Activated naive CD4-positive, alpha-beta T cell treated with anti-CD3 and anti-CD28 coated beads, Interleukin-2, amount 50 U/mL, for 24 hours (primary cell): ENCODE measurements at regions not wholly inside any gene's neighbourhood (a gene's known extent, or its start where the extent isn't known, plus 50 kb on each side); places are given as distances from the start of the nearest gene placed in this dataset.
"Not testable (repeated sequence)": the region's sequence is repeated elsewhere in the genome, so short reads cannot be mapped to it uniquely, and the experiment has no call there.

Source experiments
- H3K27ac Mint-ChIP-seq: one replicate; pipeline ENCODE4 v1.8.0; 2021; ENCODE audit warnings: mild to moderate bottlenecking, mixed read lengths
- H3K27me3 Mint-ChIP-seq: one replicate; pipeline ENCODE4 v1.8.0; 2021; ENCODE audit warnings: mixed read lengths
- H3K36me3 Mint-ChIP-seq: one replicate; pipeline ENCODE4 v1.8.0; 2021; ENCODE audit warnings: mixed read lengths
- H3K4me1 Mint-ChIP-seq: one replicate; pipeline ENCODE4 v1.8.0; 2021; ENCODE audit warnings: mixed read lengths
- H3K4me3 Mint-ChIP-seq: one replicate; pipeline ENCODE4 v1.8.0; 2021; ENCODE audit warnings: mild to moderate bottlenecking, mixed read lengths
- H3K9me3 Mint-ChIP-seq: one replicate; pipeline ENCODE4 v1.8.0; 2021; ENCODE audit warnings: mixed read lengths

DNA sequence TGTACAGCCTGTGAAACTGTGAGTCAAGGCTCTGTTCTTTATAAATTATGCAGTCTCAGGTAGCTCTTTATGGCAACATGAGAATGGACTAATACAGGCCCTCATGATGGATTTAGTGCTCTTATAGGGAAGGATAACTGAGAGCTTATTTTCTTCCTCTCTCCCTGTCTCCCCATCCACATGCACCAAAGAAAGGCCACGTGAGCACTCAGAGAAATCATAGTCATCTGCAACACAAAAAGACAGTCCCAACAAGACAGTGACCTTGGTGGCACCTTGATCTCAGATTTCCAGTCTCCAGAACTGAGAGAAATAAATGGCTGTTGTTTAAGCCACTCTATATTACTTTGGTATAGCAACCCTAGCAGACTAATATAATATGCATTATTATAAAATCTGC is 2133.6 kb upstream of the ACO1 start:
- H3K4me3 Mint-ChIP-seq: no peak overlapping the region
- no peaks in the 10 kb centered on the region for H3K27me3 Mint-ChIP-seq
- H3K4me1 Mint-ChIP-seq: no peaks in the 10 kb centered on the region
- no peak overlapping the region for H3K27ac Mint-ChIP-seq
- no peaks in the 10 kb centered on the region for H3K9me3 Mint-ChIP-seq
- no peaks in the 10 kb centered on the region for H3K36me3 Mint-ChIP-seq

DNA sequence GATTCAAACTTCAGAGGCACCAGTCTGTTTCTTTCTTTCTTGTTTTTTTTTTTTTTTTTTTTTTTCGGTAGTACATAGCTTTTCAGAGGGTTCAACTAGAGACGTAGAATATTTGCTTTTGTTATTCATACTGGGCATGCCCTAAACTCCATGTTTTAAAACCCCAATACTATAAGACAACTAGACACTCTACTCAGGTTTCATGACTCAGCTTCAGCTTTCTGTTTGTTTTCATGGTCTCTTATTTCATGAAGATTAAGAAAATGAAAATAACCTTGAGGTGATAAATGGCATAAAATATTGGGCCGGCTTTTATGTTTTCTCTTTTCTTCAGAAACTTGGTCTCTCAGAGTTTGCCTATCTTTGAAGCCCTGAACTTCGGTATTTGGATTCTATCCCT is 2126.3 kb upstream of the ACO1 start:
- H3K27ac Mint-ChIP-seq: no peak overlapping the region

DNA sequence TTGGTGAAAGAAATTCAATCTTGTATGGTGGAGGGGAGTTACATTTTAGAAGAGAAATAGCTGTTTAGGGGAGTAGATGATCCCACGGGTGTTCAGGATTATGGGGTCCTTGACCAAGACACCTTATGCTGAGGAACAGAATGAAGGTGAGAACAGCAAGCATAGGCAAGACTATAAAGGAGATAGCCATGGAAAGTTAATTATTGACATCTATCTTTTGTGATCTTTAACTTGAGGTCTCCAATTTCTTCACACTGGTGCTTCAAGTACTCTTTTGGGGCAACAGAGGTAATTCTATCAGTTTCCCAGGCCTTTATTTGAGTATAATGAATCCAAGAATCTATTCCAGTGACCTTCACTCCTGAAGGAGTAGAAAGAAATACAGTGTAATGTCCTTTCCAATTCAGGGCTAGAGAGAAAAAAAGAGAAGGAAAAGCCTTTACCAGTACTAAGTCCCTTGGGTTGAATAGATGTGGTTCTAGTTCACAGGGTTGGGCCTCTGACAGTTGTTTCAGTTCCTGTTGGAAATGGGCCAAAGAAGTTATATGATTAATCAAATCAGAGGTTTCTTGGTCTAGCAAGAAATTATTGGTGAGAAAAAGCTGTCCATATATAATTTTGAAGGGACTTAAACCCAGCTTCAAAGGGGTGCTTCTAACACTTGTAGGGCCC is 2104.1 kb upstream of the ACO1 start:
- Mint-ChIP-seq H3K27me3 (no peaks in the 10 kb centered on the region), H3K4me3 (no peak overlapping the region), H3K36me3 (no peaks in the 10 kb centered on the region), H3K9me3 (no peaks in the 10 kb centered on the region), H3K27ac (no peak overlapping the region), H3K4me1 (no peaks in the 10 kb centered on the region)

More for the DNA sequence above, 2126.3 kb upstream of the ACO1 start:
- H3K36me3 Mint-ChIP-seq: no peaks in the 10 kb centered on the region
- no peaks in the 10 kb centered on the region for H3K4me1 Mint-ChIP-seq
- peaks cover 7% of the 10 kb centered on the region for H3K9me3 Mint-ChIP-seq
- no peak overlapping the region for H3K4me3 Mint-ChIP-seq
- H3K27me3 Mint-ChIP-seq: no peaks in the 10 kb centered on the region

DNA sequence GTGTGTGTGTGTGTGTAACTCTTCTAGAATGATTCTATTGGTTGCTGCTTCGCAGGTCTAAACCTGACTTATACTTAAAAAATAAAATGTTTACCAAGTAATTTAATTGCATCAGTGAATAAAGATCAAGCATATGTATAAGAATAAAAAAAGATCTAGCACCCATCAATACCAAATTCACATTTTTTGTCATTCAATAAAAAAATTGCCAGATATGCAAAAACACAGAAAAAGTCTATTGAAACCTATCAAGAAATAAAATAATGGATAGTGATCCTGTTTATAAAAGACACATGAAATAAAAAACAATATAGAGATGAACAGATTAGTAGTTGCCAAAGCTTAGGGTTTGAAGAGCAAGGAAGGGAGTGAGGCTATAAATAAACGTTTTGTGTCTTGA is 2095.0 kb upstream of the ACO1 start:
- H3K27me3 Mint-ChIP-seq: no peaks in the 10 kb centered on the region
- no peaks in the 10 kb centered on the region for H3K9me3 Mint-ChIP-seq
- H3K27ac Mint-ChIP-seq: no peak overlapping the region
- H3K4me1 Mint-ChIP-seq: no peaks in the 10 kb centered on the region
- H3K36me3 Mint-ChIP-seq: no peaks in the 10 kb centered on the region
- no peak overlapping the region for H3K4me3 Mint-ChIP-seq

DNA sequence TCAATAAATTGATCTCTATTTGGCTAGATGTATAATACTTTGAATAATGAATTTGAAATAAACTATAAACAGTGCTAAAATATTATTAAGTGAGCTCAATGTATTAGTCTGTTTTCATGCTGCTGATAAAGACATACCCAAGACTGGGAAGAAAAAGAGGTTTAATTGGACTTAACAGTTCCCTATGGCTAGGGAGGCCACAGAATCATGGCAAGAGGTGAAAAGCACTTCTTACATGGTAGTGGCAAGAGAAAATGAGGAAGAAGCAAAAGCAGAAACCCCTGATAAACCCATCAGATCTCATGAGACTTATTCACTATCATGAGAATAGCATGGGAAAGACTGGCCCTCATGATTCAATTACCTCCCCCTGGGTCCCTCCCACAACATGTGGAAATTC is 2092.4 kb upstream of the ACO1 start:
- H3K9me3 Mint-ChIP-seq, H3K27me3 Mint-ChIP-seq, H3K4me1 Mint-ChIP-seq, H3K36me3 Mint-ChIP-seq, H3K4me3 Mint-ChIP-seq, H3K27ac Mint-ChIP-seq: not testable (repeated sequence)

DNA sequence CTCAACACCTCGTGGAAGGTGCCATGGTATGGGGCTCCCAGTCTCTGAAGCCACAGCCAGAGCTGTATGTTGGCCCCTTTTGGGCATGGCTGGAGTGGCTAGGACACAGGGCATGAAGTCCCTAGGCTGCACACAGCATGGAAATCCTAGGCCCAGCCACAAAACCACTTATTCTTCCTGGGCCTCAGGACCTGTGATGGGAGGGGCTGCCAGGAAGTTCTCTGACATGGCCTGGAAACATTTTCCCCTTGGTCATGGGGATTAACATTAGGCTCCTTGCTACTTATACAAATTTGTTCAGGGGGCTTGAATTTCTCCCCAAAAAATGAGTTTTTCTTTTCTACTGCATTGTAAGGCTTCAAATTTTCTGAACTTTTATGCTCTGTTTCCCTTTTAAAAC is 2091.2 kb upstream of the ACO1 start:
- Mint-ChIP-seq H3K9me3 (no peaks in the 10 kb centered on the region), H3K27ac (no peak overlapping the region), H3K4me1 (no peaks in the 10 kb centered on the region), H3K36me3 (no peaks in the 10 kb centered on the region), H3K4me3 (no peak overlapping the region), H3K27me3 (no peaks in the 10 kb centered on the region)

DNA sequence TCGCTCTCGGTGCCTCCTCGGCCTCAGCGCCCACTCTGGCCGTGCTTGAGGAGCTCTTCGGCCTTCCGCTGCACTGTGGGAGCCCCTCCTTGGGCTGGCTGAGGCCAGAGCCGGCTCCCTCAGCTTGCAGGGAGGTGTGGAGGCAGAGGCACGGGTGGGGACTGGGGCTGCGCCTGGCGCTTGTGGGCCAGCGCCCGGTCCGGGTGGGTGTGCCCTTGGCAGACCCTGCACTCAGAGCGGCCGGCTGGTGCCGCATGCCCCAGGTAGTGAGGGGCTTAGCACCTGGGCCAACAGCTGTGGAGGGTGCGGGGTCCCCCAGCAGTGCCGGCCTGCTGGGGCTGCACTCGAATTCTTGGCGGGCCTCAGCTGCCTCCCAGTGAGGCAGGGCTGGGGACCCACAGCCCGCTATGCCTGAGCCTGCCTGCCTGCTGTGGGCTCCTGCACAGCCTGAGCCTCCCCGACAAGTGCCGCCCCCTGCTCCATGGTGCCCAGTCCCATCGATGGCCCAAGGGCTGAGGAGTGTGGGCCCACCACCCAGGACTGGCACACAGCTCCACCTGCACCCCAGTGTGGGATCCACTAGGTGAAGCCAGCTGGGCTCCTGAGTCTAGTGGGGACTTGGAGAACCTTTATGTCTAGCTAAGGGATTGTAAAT is 2085.2 kb upstream of the ACO1 start:
- Mint-ChIP-seq H3K9me3 (no peaks in the 10 kb centered on the region), H3K27me3 (no peaks in the 10 kb centered on the region), H3K4me3 (no peak overlapping the region), H3K4me1 (no peaks in the 10 kb centered on the region), H3K27ac (no peak overlapping the region), H3K36me3 (no peaks in the 10 kb centered on the region)

DNA sequence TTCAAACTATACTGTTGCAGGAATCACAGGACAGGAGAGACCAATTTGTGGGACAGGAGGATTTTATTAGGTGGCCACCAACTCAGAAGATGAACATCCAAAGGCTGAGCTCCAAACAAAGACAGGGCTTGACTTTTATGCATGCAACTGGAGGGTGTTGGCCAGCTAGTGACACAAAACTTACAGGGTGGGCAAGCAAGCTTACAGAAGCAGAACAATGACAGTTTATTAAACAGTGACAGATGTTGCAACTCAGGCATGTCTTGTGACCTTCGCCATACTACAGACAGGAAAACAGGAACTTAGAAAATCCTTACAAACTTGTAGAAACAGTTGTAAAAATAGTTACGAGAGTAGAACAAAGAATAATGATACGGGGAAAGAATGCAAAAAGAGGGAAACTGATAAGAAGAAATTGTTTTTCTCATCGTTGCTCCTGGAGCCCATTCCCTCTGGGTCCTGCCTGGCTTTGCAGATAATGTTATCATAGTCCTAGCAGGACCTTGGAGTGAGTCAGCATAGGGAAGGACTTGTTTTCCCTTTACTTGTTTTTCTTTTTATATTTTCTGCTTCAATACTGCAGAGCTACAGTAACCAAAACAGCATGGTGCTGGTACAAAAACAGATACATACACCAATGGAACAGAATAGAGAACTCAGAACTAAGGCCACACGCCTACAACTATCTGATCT is 2083.0 kb upstream of the ACO1 start:
- Mint-ChIP-seq H3K36me3 (no peaks in the 10 kb centered on the region), H3K4me3 (no peak overlapping the region), H3K27me3 (no peaks in the 10 kb centered on the region), H3K9me3 (no peaks in the 10 kb centered on the region), H3K4me1 (no peaks in the 10 kb centered on the region), H3K27ac (no peak overlapping the region)

DNA sequence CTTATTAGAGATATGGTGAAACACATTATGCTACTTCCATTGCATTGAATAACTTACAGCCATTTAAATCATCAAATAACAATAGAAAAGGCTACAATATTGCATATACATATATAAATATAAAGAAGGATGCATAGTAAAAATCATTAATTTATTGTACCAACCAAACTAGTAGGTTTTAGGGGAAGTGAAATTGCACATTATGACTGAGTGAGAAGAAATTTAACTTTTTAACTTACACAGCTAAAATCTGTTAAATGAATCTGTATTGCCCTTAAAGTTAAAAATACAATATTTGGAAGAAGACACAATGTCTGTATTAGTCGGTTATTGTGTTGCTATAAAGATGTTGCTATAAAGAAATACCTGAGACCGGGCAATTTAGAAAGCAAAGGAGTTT is 2073.7 kb upstream of the ACO1 start:
- Mint-ChIP-seq H3K4me3 (no peak overlapping the region), H3K9me3 (peaks cover 2% of the 10 kb centered on the region), H3K36me3 (no peaks in the 10 kb centered on the region), H3K27ac (no peak overlapping the region), H3K27me3 (no peaks in the 10 kb centered on the region), H3K4me1 (no peaks in the 10 kb centered on the region)

DNA sequence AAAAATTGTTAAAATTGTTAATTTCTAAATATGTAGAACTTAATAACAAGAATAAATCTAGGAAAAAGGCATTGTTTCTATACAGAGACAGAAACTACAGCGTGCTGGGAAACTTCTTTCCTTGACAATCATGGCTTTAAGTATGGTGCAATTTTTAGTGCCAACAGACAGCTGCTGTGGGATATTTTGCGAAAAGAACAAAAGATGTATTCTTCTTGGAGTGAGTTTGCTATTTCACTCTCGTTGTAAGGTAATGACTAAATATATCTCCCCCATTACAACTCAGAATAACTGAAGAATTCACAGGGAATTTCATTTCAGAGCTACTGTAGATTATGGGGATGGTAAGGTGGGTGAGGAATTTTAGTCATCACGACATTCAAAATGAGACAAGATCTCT is 2055.0 kb upstream of the ACO1 start:
- Mint-ChIP-seq H3K36me3 (no peaks in the 10 kb centered on the region), H3K27ac (no peak overlapping the region), H3K9me3 (no peaks in the 10 kb centered on the region), H3K4me3 (no peak overlapping the region), H3K4me1 (no peaks in the 10 kb centered on the region), H3K27me3 (no peaks in the 10 kb centered on the region)

DNA sequence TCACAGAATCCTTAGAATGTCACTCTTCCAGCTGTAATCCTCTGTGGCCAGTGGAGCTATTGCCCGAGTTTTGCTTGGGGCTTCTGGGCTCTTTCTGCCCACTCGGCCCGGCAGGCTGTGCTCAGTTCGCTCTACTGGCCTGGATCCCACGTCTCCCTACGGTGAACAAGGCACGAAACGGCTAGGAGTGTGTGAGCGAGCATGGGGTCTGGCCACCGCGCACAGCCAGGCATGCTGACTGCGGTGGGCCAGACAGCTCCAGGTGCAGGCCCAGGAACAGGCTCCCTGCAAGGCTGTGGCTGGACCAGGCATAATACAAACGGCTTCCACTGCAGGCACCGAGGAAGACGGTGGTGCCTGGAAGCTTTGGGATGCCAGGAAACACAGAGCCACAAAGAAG is 2035.5 kb upstream of the ACO1 start:
- Mint-ChIP-seq H3K4me3 (no peak overlapping the region), H3K27ac (no peak overlapping the region), H3K27me3 (no peaks in the 10 kb centered on the region), H3K9me3 (peaks cover 3% of the 10 kb centered on the region), H3K4me1 (no peaks in the 10 kb centered on the region), H3K36me3 (no peaks in the 10 kb centered on the region)

DNA sequence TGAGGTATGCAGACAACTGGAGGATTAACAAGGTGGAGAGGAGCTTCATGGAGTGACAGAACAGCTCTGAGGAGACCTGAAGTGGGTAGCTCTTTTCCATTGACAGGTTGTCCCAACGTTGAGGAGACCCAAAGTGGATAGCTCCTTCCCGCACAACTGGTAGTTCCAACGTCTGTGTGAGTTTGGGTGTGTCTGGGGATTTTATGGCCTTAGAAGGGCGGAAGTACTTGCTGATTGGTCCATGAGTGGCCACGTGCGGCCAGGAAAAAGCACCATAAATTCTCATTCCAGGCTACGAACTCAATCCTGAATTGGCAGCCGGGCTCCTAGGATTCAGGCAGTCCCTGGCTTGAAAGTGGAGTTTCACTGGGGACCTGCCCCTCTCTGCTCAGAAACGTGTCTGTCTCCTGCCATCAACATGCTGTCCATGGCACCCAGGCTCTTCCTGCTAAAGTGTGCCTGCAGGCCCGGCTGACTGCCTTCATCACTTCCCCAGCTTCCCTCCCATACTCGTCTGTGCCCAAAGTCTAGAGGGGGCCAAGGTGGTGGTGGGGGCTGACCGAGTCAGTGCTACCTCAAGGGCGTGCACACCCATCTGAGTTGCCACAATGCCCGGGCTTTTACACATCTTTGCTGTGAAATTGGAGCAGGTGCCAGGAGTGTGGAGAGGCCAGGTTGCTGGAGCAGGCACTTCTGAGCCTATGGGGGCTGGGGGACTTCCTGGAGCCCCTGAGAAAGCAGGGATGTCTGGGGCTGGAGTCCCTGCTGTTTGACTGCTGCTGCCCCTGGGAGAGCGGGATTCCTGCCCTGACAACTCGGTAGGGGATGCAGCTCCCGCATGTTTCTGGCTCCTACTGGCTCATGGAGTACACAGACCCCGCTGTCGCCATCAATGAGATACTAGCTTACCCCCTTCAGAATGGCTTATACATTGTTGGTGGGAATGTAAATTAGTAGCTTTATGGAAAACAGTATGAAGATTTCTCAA is 2034.6 kb upstream of the ACO1 start:
- Mint-ChIP-seq H3K27ac (no peak overlapping the region), H3K4me3 (no peak overlapping the region), H3K36me3 (no peaks in the 10 kb centered on the region), H3K4me1 (no peaks in the 10 kb centered on the region), H3K9me3 (peaks cover 3% of the 10 kb centered on the region), H3K27me3 (no peaks in the 10 kb centered on the region)

DNA sequence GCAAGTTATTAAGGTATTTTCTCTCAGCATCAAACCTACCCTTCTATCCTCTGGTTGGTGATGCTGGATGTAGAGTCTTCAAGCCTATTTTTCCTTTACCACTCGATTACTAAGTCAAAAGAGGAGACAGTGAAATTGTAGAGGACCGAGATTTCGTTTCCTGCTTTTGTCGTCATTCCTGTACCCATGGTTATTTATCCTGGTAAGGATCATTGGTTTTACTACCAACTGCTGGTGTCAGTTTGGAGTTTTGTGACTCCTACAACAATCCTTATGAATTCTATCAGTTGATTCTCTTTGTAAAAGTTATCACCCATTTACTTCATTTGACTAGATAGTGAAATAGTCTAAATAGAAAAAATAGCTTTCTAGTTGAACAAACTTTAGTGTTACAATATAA is 2028.2 kb upstream of the ACO1 start:
- no peaks in the 10 kb centered on the region for H3K4me1 Mint-ChIP-seq
- no peak overlapping the region for H3K4me3 Mint-ChIP-seq
- H3K27ac Mint-ChIP-seq: no peak overlapping the region
- H3K36me3 Mint-ChIP-seq: no peaks in the 10 kb centered on the region
- no peaks in the 10 kb centered on the region for H3K9me3 Mint-ChIP-seq
- no peaks in the 10 kb centered on the region for H3K27me3 Mint-ChIP-seq

DNA sequence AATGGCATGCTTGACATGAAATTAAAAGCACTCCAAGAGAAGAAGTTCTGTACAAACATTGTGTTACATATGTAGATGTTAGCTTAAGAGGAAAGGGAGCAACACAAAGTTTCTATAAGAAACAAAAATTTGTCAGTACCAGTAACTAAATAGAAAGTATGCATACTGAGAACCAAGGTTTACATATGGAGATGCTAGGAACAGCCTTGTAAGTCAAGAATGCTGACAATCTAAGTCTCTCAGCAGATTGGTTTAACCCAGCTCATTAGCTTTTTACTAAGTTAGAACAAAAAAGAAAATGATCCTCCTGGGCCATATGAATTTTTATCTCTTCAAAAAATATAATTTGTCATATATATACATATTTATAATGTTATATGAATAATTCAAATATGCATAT is 2022.1 kb upstream of the ACO1 start:
- Mint-ChIP-seq H3K4me3 (no peak overlapping the region), H3K27me3 (no peaks in the 10 kb centered on the region), H3K36me3 (no peaks in the 10 kb centered on the region), H3K4me1 (no peaks in the 10 kb centered on the region), H3K9me3 (no peaks in the 10 kb centered on the region), H3K27ac (no peak overlapping the region)

DNA sequence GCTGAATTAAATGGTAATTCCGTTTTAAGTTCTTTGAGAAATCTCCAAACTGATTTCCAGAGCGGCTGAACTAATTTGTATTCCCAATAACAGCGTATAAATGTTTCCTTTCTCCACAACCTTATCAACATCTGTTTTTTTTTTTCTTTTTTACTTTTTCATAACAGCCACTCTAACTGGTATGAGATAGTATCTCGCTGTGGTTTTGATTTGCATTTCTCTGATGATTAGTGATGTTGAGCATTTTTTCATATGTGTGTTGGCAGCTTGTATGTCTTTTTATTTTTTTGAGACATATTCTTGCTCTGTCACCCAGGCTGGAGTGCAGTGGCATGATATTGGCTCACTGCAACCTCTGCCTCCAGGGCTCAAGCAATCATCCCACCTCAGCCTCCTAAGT is 2018.3 kb upstream of the ACO1 start:
- H3K4me1 Mint-ChIP-seq: not testable (repeated sequence)

DNA sequence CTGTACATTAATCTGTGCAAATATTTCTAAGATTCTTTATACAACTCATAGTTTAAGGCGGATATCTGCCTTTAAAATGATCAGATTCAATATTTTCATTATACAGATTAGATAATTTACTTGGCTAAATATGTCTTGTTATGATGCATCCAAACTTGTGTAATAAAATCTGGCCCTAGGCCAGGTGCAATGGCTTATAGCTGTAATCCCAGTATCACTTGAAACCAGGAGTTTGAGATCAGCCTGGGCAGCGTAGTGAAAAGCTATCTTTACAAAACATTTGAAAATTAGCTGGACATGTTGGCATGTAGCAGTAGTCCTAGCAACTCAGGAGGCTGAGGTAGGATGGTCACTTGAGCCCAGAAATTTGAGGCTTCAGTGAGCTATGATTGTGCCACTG is 2002.2 kb upstream of the ACO1 start:
- Mint-ChIP-seq H3K27ac (no peak overlapping the region), H3K9me3 (no peaks in the 10 kb centered on the region), H3K27me3 (no peaks in the 10 kb centered on the region), H3K4me1 (no peaks in the 10 kb centered on the region), H3K36me3 (no peaks in the 10 kb centered on the region), H3K4me3 (no peak overlapping the region)

More for the DNA sequence above, 2018.3 kb upstream of the ACO1 start:
- H3K4me3 Mint-ChIP-seq, H3K27me3 Mint-ChIP-seq, H3K27ac Mint-ChIP-seq, H3K9me3 Mint-ChIP-seq, H3K36me3 Mint-ChIP-seq: not testable (repeated sequence)
